Osteocyte (in vitro differentiated cells): ENCODE measurements at regions not wholly inside any gene's neighbourhood (a gene's known extent, or its start where the extent isn't known, plus 50 kb on each side); places are given as distances from the start of the nearest gene placed in this dataset.

Experiments
- DNase-seq: peaks from one replicate; pipeline ENCODE4 v3.0.0; 2021; ENCODE audit warnings: mixed read lengths; ENCODE audit not compliant: unreplicated experiment; ENCODE audit errors: extremely low spot score
- H3K27ac Mint-ChIP-seq: one replicate; pipeline ENCODE4 v1.8.0; 2021; ENCODE audit warnings: mild to moderate bottlenecking, mixed read lengths; ENCODE audit not compliant: unreplicated experiment
- H3K27me3 Mint-ChIP-seq: one replicate; pipeline ENCODE4 v1.8.0; 2021; ENCODE audit warnings: mixed read lengths; ENCODE audit not compliant: unreplicated experiment
- H3K36me3 Mint-ChIP-seq: one replicate; pipeline ENCODE4 v1.8.0; 2021; ENCODE audit warnings: mixed read lengths; ENCODE audit not compliant: unreplicated experiment
- H3K4me1 Mint-ChIP-seq: one replicate; pipeline ENCODE4 v1.8.0; 2021; ENCODE audit warnings: mixed read lengths; ENCODE audit not compliant: unreplicated experiment
- H3K4me3 Mint-ChIP-seq: one replicate; pipeline ENCODE4 v1.8.0; 2021; ENCODE audit warnings: mild to moderate bottlenecking, moderate library complexity, mixed read lengths; ENCODE audit not compliant: unreplicated experiment
- H3K9me3 Mint-ChIP-seq: one replicate; pipeline ENCODE4 v1.8.0; 2021; ENCODE audit warnings: mixed read lengths; ENCODE audit not compliant: unreplicated experiment
- CTCF ChIP-seq: fragments of 200-600 bp; sonication (generic); IDR thresholded peaks from 2 replicates; pipeline ENCODE4 v1.5.0; 2021; ENCODE audit warnings: antibody characterized with exemption, mild to moderate bottlenecking, moderate library complexity

- Mint-ChIP-seq H3K36me3 (no peaks in the 10 kb centered on the region), H3K4me3 (no peak overlapping the region), H3K4me1 (peaks cover 1% of the 10 kb centered on the region), H3K27ac (no peak overlapping the region), H3K27me3 (no peaks in the 10 kb centered on the region), H3K9me3 (no peaks in the 10 kb centered on the region)
- DNase-seq: no peak
- TF ChIP-seq CTCF: no peak
These were observed 695.7 kb upstream of the NECTIN3 start for GRCh38 chr3:110375751-110376518.

- DNase-seq: no peak
- H3K4me1 Mint-ChIP-seq: peaks cover 6% of the 10 kb centered on the region
These were observed 693.1 kb upstream of the NECTIN3 start for GRCh38 chr3:110378481-110378880.

GRCh38 chr3:110381992-110382391, 689.6 kb upstream of the NECTIN3 start:
- Mint-ChIP-seq H3K27me3 (no peaks in the 10 kb centered on the region), H3K4me3 (no peak overlapping the region), H3K9me3 (peaks cover 9% of the 10 kb centered on the region)

More at GRCh38 chr3:110378481-110378880, 693.1 kb upstream of the NECTIN3 start:
- Mint-ChIP-seq H3K9me3 (no peaks in the 10 kb centered on the region), H3K27me3 (no peaks in the 10 kb centered on the region), H3K4me3 (no peak overlapping the region), H3K36me3 (no peaks in the 10 kb centered on the region), H3K27ac (no peak overlapping the region)
- no peak for TF ChIP-seq CTCF

GRCh38 chr3:110383356-110383755, 688.3 kb upstream of the NECTIN3 start:
- peak overlapping the region; percentile 21 for H3K27ac Mint-ChIP-seq
- H3K36me3 Mint-ChIP-seq: peaks cover 4% of the 10 kb centered on the region
- no peak for DNase-seq
- no peak overlapping the region for H3K4me3 Mint-ChIP-seq
- H3K27me3 Mint-ChIP-seq: no peaks in the 10 kb centered on the region
- no peak for TF ChIP-seq CTCF
- peaks cover 9% of the 10 kb centered on the region for H3K9me3 Mint-ChIP-seq
- peaks cover 27% of the 10 kb centered on the region for H3K4me1 Mint-ChIP-seq

More at GRCh38 chr3:110381992-110382391, 689.6 kb upstream of the NECTIN3 start:
- no peak overlapping the region for H3K27ac Mint-ChIP-seq
- no peak for DNase-seq
- TF ChIP-seq CTCF: no peak
- H3K4me1 Mint-ChIP-seq: peaks cover 27% of the 10 kb centered on the region
- peaks cover 4% of the 10 kb centered on the region for H3K36me3 Mint-ChIP-seq

- Mint-ChIP-seq H3K27me3 (no peaks in the 10 kb centered on the region), H3K9me3 (peaks cover 9% of the 10 kb centered on the region), H3K4me1 (peaks cover 27% of the 10 kb centered on the region), H3K4me3 (no peak overlapping the region), H3K36me3 (peaks cover 4% of the 10 kb centered on the region), H3K27ac (peak overlapping the region; percentile 60)
- TF ChIP-seq CTCF: no peak
- no peak for DNase-seq
These were observed 687.0 kb upstream of the NECTIN3 start for GRCh38 chr3:110384601-110385000.
